Keratinocyte (primary cell): ENCODE measurements at regions not wholly inside any gene's neighbourhood (a gene's known extent, or its start where the extent isn't known, plus 50 kb on each side); places are given as distances from the start of the nearest gene placed in this dataset.

ENCODE experiments used
- DNase-seq: peaks from one replicate; pipeline ENCODE4 v3.0.0-alpha.2; 2011; ENCODE audit warnings: low read depth, missing footprints, low spot score
- FAIRE-seq: peaks from 2 replicates; lab custom pipeline; 2011; peaks lifted over from hg19 to GRCh38; lab: Jason Lieb, UNC
- H2AFZ ChIP-seq: 2 replicates; pipeline ENCODE4 v1.6.0; 2012; ENCODE audit warnings: low read length, control low read depth, inconsistent platforms; ENCODE audit not compliant: control insufficient read depth
- H3K27ac ChIP-seq: 2 replicates; pipeline ENCODE4 v1.5.1; 2011; ENCODE audit warnings: low read length; ENCODE audit not compliant: control insufficient read depth, insufficient read depth
- H3K27me3 ChIP-seq: 3 replicates; pipeline ENCODE4 v1.6.0; 2011; ENCODE audit warnings: low read length; ENCODE audit not compliant: control insufficient read depth, insufficient read depth; ENCODE audit errors: extremely low read depth
- H3K36me3 ChIP-seq, 2 experiments: 2 replicates in 1 of 2; 3 replicates in 1 of 2; pipeline ENCODE4 v1.5.1; 2011; ENCODE audit warnings: low read length in 2 of 2, mild to moderate bottlenecking in 1 of 2; ENCODE audit not compliant: control insufficient read depth in 2 of 2, insufficient read depth in 2 of 2; ENCODE audit errors: extremely low read depth in 1 of 2
- H3K4me1 ChIP-seq: 3 replicates; pipeline ENCODE4 v1.5.1; 2011; ENCODE audit warnings: low read length; ENCODE audit not compliant: control insufficient read depth, insufficient read depth; ENCODE audit errors: extremely low read depth
- H3K4me2 ChIP-seq: 3 replicates; pipeline ENCODE4 v1.6.0; 2011; ENCODE audit warnings: low read depth, low read length; ENCODE audit not compliant: control insufficient read depth, insufficient read depth; ENCODE audit errors: extremely low read depth
- H3K4me3 ChIP-seq, 3 experiments: fragments of 200-600 bp in 1 of 3; sonication (generic) in 1 of 3; 2 replicates in 2 of 3; 3 replicates in 1 of 3; pipeline ENCODE4 v1.5.1; 2011 to 2016; ENCODE audit warnings: low read length in 3 of 3, mild to moderate bottlenecking in 3 of 3, control low read depth in 2 of 3, inconsistent platforms in 1 of 3, low read depth in 1 of 3, mixed read lengths in 1 of 3, mixed run types in 1 of 3, moderate library complexity in 1 of 3; ENCODE audit not compliant: control insufficient read depth in 2 of 3, insufficient read depth in 2 of 3; ENCODE audit errors: extremely low read depth in 1 of 3
- H3K79me2 ChIP-seq: 2 replicates; pipeline ENCODE4 v1.6.0; 2012; ENCODE audit warnings: low read length; ENCODE audit not compliant: control insufficient read depth, insufficient read depth
- H3K9ac ChIP-seq: 3 replicates; pipeline ENCODE4 v1.6.0; 2011; ENCODE audit warnings: low read length; ENCODE audit not compliant: control insufficient read depth, insufficient read depth; ENCODE audit errors: extremely low read depth
- H3K9me1 ChIP-seq: 3 replicates; pipeline ENCODE4 v1.6.0; 2011; ENCODE audit warnings: low read length; ENCODE audit not compliant: control insufficient read depth, insufficient read depth; ENCODE audit errors: extremely low read depth
- H3K9me3 ChIP-seq: 2 replicates; pipeline ENCODE4 v1.5.1; 2012; ENCODE audit warnings: low read depth, low read length; ENCODE audit not compliant: control insufficient read depth
- H4K20me1 ChIP-seq: 3 replicates; pipeline ENCODE4 v1.6.0; 2011; ENCODE audit warnings: low read length; ENCODE audit not compliant: control insufficient read depth, insufficient read depth; ENCODE audit errors: extremely low read depth
- CTCF ChIP-seq, 3 experiments: IDR thresholded peaks in 1 of 3; conservative IDR thresholded peaks in 1 of 3; optimal IDR thresholded peaks in 1 of 3; 2 replicates in 2 of 3; 3 replicates in 1 of 3; pipeline versions ENCODE3 to v1.5.1; 2011; ENCODE audit warnings: low read length in 3 of 3, mild to moderate bottlenecking in 3 of 3, moderate library complexity in 2 of 3, control low read depth in 1 of 3, inconsistent platforms in 1 of 3; ENCODE audit not compliant: insufficient read depth in 2 of 3; ENCODE audit errors: extremely low read depth in 1 of 3
- EZH2 ChIP-seq: IDR thresholded peaks from one replicate; pipeline ENCODE4 v1.6.1; 2012; ENCODE audit warnings: inconsistent platforms, mild to moderate bottlenecking, low read length, moderate library complexity
- dilution Hi-C: fragments of 300-500 bp; cut with MboI; formaldehyde crosslinking; loops from one replicate; pipeline ENCODE4 v1.7.0; 2020; ENCODE audit warnings: low sequenced_read_pairs; ENCODE audit not compliant: extremely low pct_ligation_motif_present

DNA sequence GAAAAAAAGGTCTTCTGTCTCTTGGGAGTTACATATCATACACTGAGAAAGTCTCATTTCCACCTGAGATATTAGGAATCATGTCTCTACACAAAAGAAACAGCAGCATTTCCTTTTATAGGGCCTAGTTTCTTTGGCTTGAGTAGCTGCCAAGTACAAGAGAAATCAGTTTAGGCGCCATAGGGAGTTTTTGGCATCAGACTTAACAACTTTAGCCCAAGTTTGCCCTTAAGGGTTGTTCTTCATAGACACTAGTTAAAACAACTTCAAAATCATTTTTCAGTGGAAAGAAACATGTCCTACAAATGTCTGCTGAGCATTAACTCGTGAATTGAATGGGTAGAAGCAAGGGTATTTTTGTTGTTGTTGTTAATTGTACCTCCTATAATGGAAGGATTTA lies 587.0 kb upstream of the DSEL start:
- Histone ChIP-seq H3K27me3 (no peaks in the 10 kb centered on the region), H3K9ac (no peak overlapping the region), H3K79me2 (no peaks in the 10 kb centered on the region), H3K4me2 (no peak overlapping the region), H3K4me1 (no peaks in the 10 kb centered on the region), H2AFZ (no peak overlapping the region), H3K9me1 (no peaks in the 10 kb centered on the region), H3K4me3 (no peak overlapping the region), H3K9me3 (no peaks in the 10 kb centered on the region), H4K20me1 (no peaks in the 10 kb centered on the region), H3K36me3 (no peaks in the 10 kb centered on the region), H3K27ac (no peak overlapping the region)
- dilution Hi-C loops, result no loop called here
- no peak for DNase-seq
- TF ChIP-seq EZH2 (no peak), CTCF (optimal IDR thresholded peaks at IDR 0.05 in 1 of 3, IDR thresholded peaks at IDR 0.05 in 1 of 3, conservative IDR thresholded peaks at IDR 0.05 in 1 of 3; ENCODE audit: extremely low read depth in 1 of 3, insufficient read depth in 2 of 3, low read length in 3 of 3) (no peak)
- FAIRE-seq, result no peak

- H3K4me1 ChIP-seq, result no peaks in the 10 kb centered on the region
- no peaks in the 10 kb centered on the region for H3K9me3 ChIP-seq
- H3K9ac ChIP-seq, result no peak overlapping the region
- DNase-seq (no peak), FAIRE-seq (no peak)
- H3K9me1 ChIP-seq, result no peaks in the 10 kb centered on the region
- H3K36me3 ChIP-seq, result no peaks in the 10 kb centered on the region
- no peaks in the 10 kb centered on the region for H3K79me2 ChIP-seq
- no peaks in the 10 kb centered on the region for H4K20me1 ChIP-seq
- no peaks in the 10 kb centered on the region for H3K27me3 ChIP-seq
- H3K27ac ChIP-seq, result no peak overlapping the region
- H3K4me2 ChIP-seq, result no peak overlapping the region
- H3K4me3 ChIP-seq, result no peak overlapping the region
- TF ChIP-seq EZH2 (no peak), CTCF (optimal IDR thresholded peaks at IDR 0.05 in 1 of 3, IDR thresholded peaks at IDR 0.05 in 1 of 3, conservative IDR thresholded peaks at IDR 0.05 in 1 of 3; ENCODE audit: extremely low read depth in 1 of 3, insufficient read depth in 2 of 3, low read length in 3 of 3) (no peak)
- H2AFZ ChIP-seq, result no peak overlapping the region
- dilution Hi-C loops, result no loop called here
These were observed 585.6 kb upstream of the DSEL start for GRCh38 chr18:68102117-68102516.
